ENCODE measurements at regions not wholly inside any gene's neighbourhood (a gene's known extent, or its start where the extent isn't known, plus 50 kb on each side); places are given as distances from the start of the nearest gene placed in this dataset.

- no peaks in the 10 kb centered on the region for H3K4me1 ChIP-seq (ENCODE audit: low read depth)
- intact Hi-C loops (cut with DNase I, micrococcal nuclease), result no loop called here
- H3K4me3 ChIP-seq, result no peak overlapping the region
- no peak for DNase-seq
- H3K9me3 ChIP-seq, result no peaks in the 10 kb centered on the region
- no peaks in the 10 kb centered on the region for H3K36me3 ChIP-seq (ENCODE audit: low read depth)
- no peak for ATAC-seq
- TF ChIP-seq CTCF (IDR thresholded peaks at IDR 0.05), result no peak
These were observed 160.8 kb upstream of the C1orf174 start for GRCh38 chr1:4060850-4061249.

GRCh38 chr1:4061521-4062031 lies 161.5 kb upstream of the C1orf174 start:
- no peak for TF ChIP-seq CTCF (IDR thresholded peaks at IDR 0.05)
- no peak for DNase-seq
- H3K4me1 ChIP-seq (ENCODE audit: low read depth), result no peaks in the 10 kb centered on the region
- H3K36me3 ChIP-seq (ENCODE audit: low read depth), result no peaks in the 10 kb centered on the region
- H3K4me3 ChIP-seq, result no peak overlapping the region
- intact Hi-C loops (cut with DNase I, micrococcal nuclease), result no loop called here
- no peak for ATAC-seq
- H3K9me3 ChIP-seq, result no peaks in the 10 kb centered on the region

DNA sequence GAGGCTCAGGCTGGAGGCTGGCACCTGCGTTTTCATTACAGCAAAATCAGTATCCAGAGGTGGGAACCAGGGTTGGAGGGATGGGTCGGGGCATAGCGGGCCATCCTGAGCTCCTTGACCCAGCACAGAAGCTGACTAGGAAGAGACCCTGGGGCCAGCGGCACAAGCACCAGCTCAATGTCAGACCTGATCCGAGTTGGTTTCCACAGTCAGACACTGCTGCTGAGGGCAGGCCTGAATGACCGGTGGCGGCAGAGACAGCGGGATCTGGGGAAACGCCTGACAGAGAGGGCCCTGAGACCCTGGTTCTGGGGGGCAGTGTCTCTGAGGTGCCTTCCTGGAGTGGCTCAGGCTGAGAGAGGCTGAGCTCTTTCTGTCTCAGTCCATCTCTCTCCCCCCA lies 162.0 kb upstream of the C1orf174 start:
- TF ChIP-seq CTCF (IDR thresholded peaks at IDR 0.05), result no peak
- Histone ChIP-seq H3K4me1 (ENCODE audit: low read depth) (no peaks in the 10 kb centered on the region), H3K4me3 (no peak overlapping the region), H3K9me3 (no peaks in the 10 kb centered on the region), H3K36me3 (ENCODE audit: low read depth) (no peaks in the 10 kb centered on the region)
- no peak for DNase-seq
- no peak for ATAC-seq
- intact Hi-C loops (cut with DNase I, micrococcal nuclease), result no loop called here

- ATAC-seq, result no peak
- Histone ChIP-seq H3K4me3 (no peak overlapping the region), H3K4me1 (ENCODE audit: low read depth) (no peaks in the 10 kb centered on the region), H3K9me3 (no peaks in the 10 kb centered on the region), H3K36me3 (ENCODE audit: low read depth) (no peaks in the 10 kb centered on the region)
- intact Hi-C loops (cut with DNase I, micrococcal nuclease), result no loop called here
- TF ChIP-seq CTCF (IDR thresholded peaks at IDR 0.05), result no peak
- no peak for DNase-seq
These were observed 162.5 kb upstream of the C1orf174 start for GRCh38 chr1:4062560-4062959.

DNA sequence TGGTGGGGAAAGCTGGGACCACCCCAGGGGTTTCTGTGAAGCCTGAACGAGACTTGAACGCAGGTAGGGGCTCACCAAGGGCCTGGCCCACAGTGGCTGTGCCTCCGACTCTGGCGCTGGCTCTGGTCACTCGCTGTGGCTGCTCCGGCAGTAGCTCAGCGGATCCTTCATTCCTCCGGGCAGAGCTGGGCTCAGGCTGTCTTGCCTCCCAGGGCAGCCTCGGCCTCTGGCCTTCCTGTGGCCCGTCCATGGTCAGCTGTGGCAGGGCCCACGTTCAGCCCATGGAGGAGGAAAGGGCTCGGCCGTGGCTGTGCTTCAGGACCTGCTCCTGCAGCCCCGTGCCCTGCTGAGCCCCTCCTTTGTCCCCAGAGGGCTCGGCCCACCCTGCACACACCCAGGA lies 162.9 kb upstream of the C1orf174 start:
- TF ChIP-seq CTCF (IDR thresholded peaks at IDR 0.05), result no peak
- DNase-seq, result no peak
- Histone ChIP-seq H3K9me3 (no peaks in the 10 kb centered on the region), H3K4me3 (no peak overlapping the region), H3K36me3 (ENCODE audit: low read depth) (no peaks in the 10 kb centered on the region), H3K4me1 (ENCODE audit: low read depth) (no peaks in the 10 kb centered on the region)
- intact Hi-C loops (cut with DNase I, micrococcal nuclease), result no loop called here
- no peak for ATAC-seq

- no peaks in the 10 kb centered on the region for H3K36me3 ChIP-seq (ENCODE audit: low read depth)
- DNase-seq, result no peak
- no peak for TF ChIP-seq CTCF (IDR thresholded peaks at IDR 0.05)
- H3K4me1 ChIP-seq (ENCODE audit: low read depth), result no peaks in the 10 kb centered on the region
- H3K9me3 ChIP-seq, result no peaks in the 10 kb centered on the region
- no peak for ATAC-seq
- no peak overlapping the region for H3K4me3 ChIP-seq
- intact Hi-C loops (cut with DNase I, micrococcal nuclease), result no loop called here
These were observed 163.4 kb upstream of the C1orf174 start for GRCh38 chr1:4063516-4063915.

Data from mucosa of descending colon (tissue), 3 donors.